Kidney (tissue), 13 donors: ENCODE measurements at regions not wholly inside any gene's neighbourhood (a gene's known extent, or its start where the extent isn't known, plus 50 kb on each side); places are given as distances from the start of the nearest gene placed in this dataset.

ENCODE experiments used
- DNase-seq, 5 donors: peaks; one replicate each; pipeline ENCODE4 v3.0.0-alpha.2; 2013 to 2020
- FAIRE-seq: peaks from 2 replicates; lab custom pipeline; 2012; peaks lifted over from hg19 to GRCh38; lab: Jason Lieb, UNC
- H3K27ac ChIP-seq, 2 donors: one replicate each; pipeline ENCODE4 v1.7.0; 2013; ENCODE audit warnings: low read depth in 2 of 2, low read length in 2 of 2, inconsistent platforms in 1 of 2
- H3K27me3 ChIP-seq: one replicate; pipeline ENCODE4 v1.7.1; 2013; ENCODE audit warnings: low read length, inconsistent platforms; ENCODE audit not compliant: control insufficient read depth, insufficient read depth
- H3K36me3 ChIP-seq, 3 donors: one replicate each; pipeline versions ENCODE4 v1.7.0 to v1.7.1; 2013; ENCODE audit warnings: low read length in 3 of 3, control low read depth in 1 of 3, inconsistent platforms in 1 of 3; ENCODE audit not compliant: insufficient read depth in 3 of 3, control insufficient read depth in 2 of 3
- H3K4me1 ChIP-seq, 3 donors: one replicate each; pipeline versions ENCODE4 v1.7.0 to v1.7.1; 2013; ENCODE audit warnings: low read length in 3 of 3, inconsistent platforms in 1 of 3, low read depth in 1 of 3; ENCODE audit not compliant: control insufficient read depth in 2 of 3, insufficient read depth in 2 of 3
- H3K4me3 ChIP-seq, 3 donors: one replicate each; pipeline versions ENCODE4 v1.7.0 to v1.8.1; 2013; ENCODE audit warnings: low read length in 3 of 3, control low read depth in 1 of 3, inconsistent platforms in 1 of 3
- H3K9ac ChIP-seq, 3 donors: one replicate each; pipeline versions ENCODE4 v1.7.0 to v1.7.1; 2013; ENCODE audit warnings: low read length in 3 of 3, control low read depth in 1 of 3, inconsistent platforms in 1 of 3
- H3K9me3 ChIP-seq, 3 donors: one replicate each; pipeline versions ENCODE4 v1.7.0 to v1.7.1; 2013; ENCODE audit warnings: low read length in 3 of 3, control low read depth in 1 of 3, inconsistent platforms in 1 of 3; ENCODE audit not compliant: control insufficient read depth in 2 of 3, insufficient read depth in 1 of 3
- intact Hi-C: fragments of 100-400 bp; cut with DNase I; formaldehyde crosslinking; loops from one replicate; pipeline ENCODE4 v1.11.1; 2022
- TF ChIP-seq, protein P1 (sequence below): IDR thresholded peaks from 3 replicates; pipeline ENCODE4 v1.5.1; 2012; ENCODE audit warnings: mild to moderate bottlenecking, moderate library complexity, borderline replicate concordance; ENCODE audit not compliant: insufficient read depth; ENCODE audit errors: extremely low read depth
- donor health status: control.
- donor health status: control.
- donor health status: control.
- donor health status: control.
- donor health status: control.
- donor health status: DM: yes; HTN: yes; CAD: no.
- donor health status: Normal renal cell carcinoma (clear cell type).

DNA sequence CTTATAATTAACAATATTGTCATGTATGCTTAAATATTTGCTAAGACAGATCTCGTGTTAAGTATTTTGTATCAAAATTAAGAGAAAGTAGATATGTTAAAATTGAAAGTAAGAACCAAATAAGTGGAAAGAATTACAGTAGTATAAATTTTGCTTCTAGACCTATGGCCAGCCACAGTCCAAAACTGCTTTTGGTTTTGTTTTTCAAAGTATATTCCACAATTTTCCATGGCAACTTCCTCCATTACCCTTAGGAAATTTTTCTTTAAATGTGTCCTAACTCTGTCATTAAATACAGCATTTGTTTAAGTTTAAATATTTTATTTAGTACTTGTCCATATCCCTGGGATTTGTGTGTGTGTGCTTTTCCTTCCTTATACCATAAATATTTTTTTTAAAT lies 689.0 kb downstream of the DIAPH3 start:
- H3K9ac ChIP-seq = no peak overlapping the region
- no peak for FAIRE-seq
- intact Hi-C loops = no loop called here
- no peaks in the 10 kb centered on the region for H3K36me3 ChIP-seq
- H3K27me3 ChIP-seq = no peaks in the 10 kb centered on the region
- DNase-seq = no peak
- H3K27ac ChIP-seq = no peak overlapping the region
- H3K9me3 ChIP-seq = peaks cover 0 to 2% (median 0%) of the 10 kb centered on the region in 3 donors
- TF ChIP-seq, protein P1, sequence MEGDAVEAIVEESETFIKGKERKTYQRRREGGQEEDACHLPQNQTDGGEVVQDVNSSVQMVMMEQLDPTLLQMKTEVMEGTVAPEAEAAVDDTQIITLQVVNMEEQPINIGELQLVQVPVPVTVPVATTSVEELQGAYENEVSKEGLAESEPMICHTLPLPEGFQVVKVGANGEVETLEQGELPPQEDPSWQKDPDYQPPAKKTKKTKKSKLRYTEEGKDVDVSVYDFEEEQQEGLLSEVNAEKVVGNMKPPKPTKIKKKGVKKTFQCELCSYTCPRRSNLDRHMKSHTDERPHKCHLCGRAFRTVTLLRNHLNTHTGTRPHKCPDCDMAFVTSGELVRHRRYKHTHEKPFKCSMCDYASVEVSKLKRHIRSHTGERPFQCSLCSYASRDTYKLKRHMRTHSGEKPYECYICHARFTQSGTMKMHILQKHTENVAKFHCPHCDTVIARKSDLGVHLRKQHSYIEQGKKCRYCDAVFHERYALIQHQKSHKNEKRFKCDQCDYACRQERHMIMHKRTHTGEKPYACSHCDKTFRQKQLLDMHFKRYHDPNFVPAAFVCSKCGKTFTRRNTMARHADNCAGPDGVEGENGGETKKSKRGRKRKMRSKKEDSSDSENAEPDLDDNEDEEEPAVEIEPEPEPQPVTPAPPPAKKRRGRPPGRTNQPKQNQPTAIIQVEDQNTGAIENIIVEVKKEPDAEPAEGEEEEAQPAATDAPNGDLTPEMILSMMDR = no peak
- no peaks in the 10 kb centered on the region for H3K4me1 ChIP-seq
- H3K4me3 ChIP-seq = no peak overlapping the region

DNA sequence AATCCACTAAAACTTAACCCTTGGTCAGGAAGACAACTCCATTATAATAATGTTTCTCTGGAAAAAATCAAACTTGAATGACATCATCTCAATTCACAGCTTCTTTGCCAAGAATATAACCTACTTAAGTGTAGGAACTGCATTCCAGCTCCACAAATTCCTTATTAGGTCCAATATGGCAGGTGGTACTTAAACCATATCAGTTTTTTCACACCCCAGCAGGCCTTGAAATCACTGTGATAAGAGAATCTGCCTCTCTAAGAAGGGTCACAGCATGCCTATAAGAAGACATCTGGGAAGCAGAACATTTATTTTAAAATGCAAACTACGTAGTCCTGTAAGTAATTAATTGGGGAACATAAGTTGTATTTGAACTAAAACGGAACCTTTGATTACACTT lies 687.8 kb downstream of the DIAPH3 start:
- DNase-seq = no peak
- Histone ChIP-seq H3K4me3 (no peak overlapping the region), H3K9me3 (no peaks in the 10 kb centered on the region), H3K27me3 (no peaks in the 10 kb centered on the region), H3K4me1 (no peaks in the 10 kb centered on the region), H3K36me3 (no peaks in the 10 kb centered on the region), H3K9ac (no peak overlapping the region), H3K27ac (no peak overlapping the region)
- TF ChIP-seq, protein P1 = no peak
- intact Hi-C loops = no loop called here
- no peak for FAIRE-seq

DNA sequence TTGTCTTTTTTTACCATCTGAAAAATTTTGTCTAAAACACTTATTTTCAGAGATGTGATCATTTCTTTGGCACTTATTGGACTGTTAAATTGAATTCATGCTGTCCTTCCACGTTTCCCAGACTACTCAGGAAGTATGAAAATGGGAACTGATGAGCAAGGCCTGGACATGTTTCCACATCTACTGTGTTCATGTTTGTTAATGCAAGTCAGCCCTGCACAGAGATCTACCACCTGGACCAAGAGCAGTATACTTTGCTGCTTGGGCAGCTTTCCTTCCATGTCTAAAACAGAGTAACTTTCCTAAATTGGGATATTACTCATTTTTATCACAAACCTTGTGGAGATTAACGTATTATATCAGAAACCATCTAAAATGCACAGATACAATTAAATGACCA lies 687.4 kb downstream of the DIAPH3 start:
- FAIRE-seq (no peak), DNase-seq (no peak)
- no peaks in the 10 kb centered on the region for H3K9me3 ChIP-seq
- no peaks in the 10 kb centered on the region for H3K4me1 ChIP-seq
- intact Hi-C loops = no loop called here
- no peak overlapping the region for H3K4me3 ChIP-seq
- TF ChIP-seq, protein P1 = no peak
- no peak overlapping the region for H3K9ac ChIP-seq
- no peak overlapping the region for H3K27ac ChIP-seq
- no peaks in the 10 kb centered on the region for H3K27me3 ChIP-seq
- no peaks in the 10 kb centered on the region for H3K36me3 ChIP-seq

DNA sequence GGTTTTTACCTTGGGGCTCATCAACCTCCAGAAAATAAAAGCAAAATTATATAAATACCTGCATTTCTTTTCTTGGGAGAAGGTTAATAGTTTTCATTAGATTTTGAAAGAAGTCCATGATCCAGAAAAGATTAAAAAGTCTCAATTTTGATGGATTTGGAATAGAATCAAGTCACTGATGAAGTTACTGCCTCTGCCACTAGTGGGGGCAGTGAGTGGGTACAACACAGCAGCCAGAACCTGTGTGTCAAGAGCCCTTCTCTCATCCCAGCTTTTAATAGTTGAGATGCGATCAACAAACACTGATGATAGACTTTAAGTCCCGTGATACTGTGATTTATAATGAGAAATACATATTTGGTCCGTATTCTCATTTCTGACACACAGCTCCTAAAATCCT lies 686.7 kb downstream of the DIAPH3 start:
- Histone ChIP-seq H3K27me3 (no peaks in the 10 kb centered on the region), H3K9me3 (no peaks in the 10 kb centered on the region), H3K4me3 (no peak overlapping the region), H3K9ac (no peak overlapping the region), H3K36me3 (no peaks in the 10 kb centered on the region), H3K27ac (no peak overlapping the region), H3K4me1 (no peaks in the 10 kb centered on the region)
- intact Hi-C loops = no loop called here
- DNase-seq (no peak), FAIRE-seq (no peak)
- TF ChIP-seq, protein P1 = peak; percentile 4
